GM13977 (cell line): ENCODE measurements at regions not wholly inside any gene's neighbourhood (a gene's known extent, or its start where the extent isn't known, plus 50 kb on each side); places are given as distances from the start of the nearest gene placed in this dataset.

Source experiments
- DNase-seq: peaks from one replicate; pipeline ENCODE4 v3.0.0; 2012; ENCODE audit warnings: low spot score
- CTCF ChIP-seq: IDR thresholded peaks from 2 replicates; pipeline ENCODE4 v1.5.1; 2012; ENCODE audit warnings: mild to moderate bottlenecking, control low read depth; ENCODE audit not compliant: insufficient read depth; ENCODE audit errors: extremely low read depth, missing control alignments
- in situ Hi-C: fragments of 300-500 bp; cut with MboI; formaldehyde crosslinking; loops from one replicate; pipeline ENCODE4 v1.12.0; 2022; ENCODE audit warnings: low sequenced_read_pairs, low pct_unique_long_range_greater_than_20kb, mixed read lengths, inconsistent platforms; ENCODE audit not compliant: unreplicated experiment

GRCh38 chr2:65807942-65808341, 375.5 kb upstream of the SPRED2 start:
- no peak for TF ChIP-seq CTCF
- in situ Hi-C loops = no loop called here
- DNase-seq = no peak

GRCh38 chr2:65804777-65805176, 372.4 kb upstream of the SPRED2 start:
- in situ Hi-C loops = no loop called here
- no peak for TF ChIP-seq CTCF
- DNase-seq = no peak

GRCh38 chr2:65802298-65802942, 370.0 kb upstream of the SPRED2 start:
- TF ChIP-seq CTCF = no peak
- no peak for DNase-seq
- in situ Hi-C loops = no loop called here

GRCh38 chr2:65800998-65801397, 368.6 kb upstream of the SPRED2 start:
- in situ Hi-C loops = no loop called here
- no peak for DNase-seq
- peak; percentile 23 for TF ChIP-seq CTCF

GRCh38 chr2:65799141-65799854, 366.9 kb upstream of the SPRED2 start:
- in situ Hi-C loops = no loop called here
- DNase-seq = no peak
- no peak for TF ChIP-seq CTCF

- no peak for TF ChIP-seq CTCF
- in situ Hi-C loops = no loop called here
Observed at GRCh38 chr2:65798641-65799040, 366.2 kb upstream of the SPRED2 start.

More at GRCh38 chr2:65798641-65799040, 366.2 kb upstream of the SPRED2 start:
- no peak for DNase-seq
